PC-9 (cell line): ENCODE measurements at regions not wholly inside any gene's neighbourhood (a gene's known extent, or its start where the extent isn't known, plus 50 kb on each side); places are given as distances from the start of the nearest gene placed in this dataset.

ENCODE experiments used
- CTCF ChIP-seq: fragments of 200-600 bp; sonication (generic); conservative IDR thresholded peaks from 2 replicates; pipeline ENCODE4 v1.6.1; 2017; ENCODE audit warnings: mixed run types, antibody characterized with exemption, mild to moderate bottlenecking, moderate library complexity
- EZH2 ChIP-seq: fragments of 200-600 bp; sonication (generic); IDR thresholded peaks from 2 replicates; pipeline ENCODE4 v1.8.0; 2017; ENCODE audit warnings: antibody characterized with exemption, low read depth

DNA sequence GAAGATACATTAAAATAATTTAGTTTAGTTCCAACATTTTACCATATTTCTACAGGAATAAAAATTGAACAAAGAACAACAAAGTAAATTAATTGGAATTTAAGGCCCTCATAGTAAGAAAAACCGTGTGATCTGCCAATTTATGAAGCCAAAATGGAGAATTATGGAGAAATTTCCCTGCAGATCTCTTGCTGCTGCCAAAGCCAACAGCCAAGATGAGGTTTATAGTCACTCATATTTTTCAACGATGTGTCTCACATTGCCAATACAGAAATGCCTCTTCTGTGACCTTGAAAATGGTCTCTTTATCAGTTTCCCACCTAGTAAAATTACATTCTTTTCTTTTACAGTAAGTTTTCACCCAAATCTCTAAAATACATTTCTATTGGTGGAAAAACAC is 317.2 kb upstream of the FIGN start:
- TF ChIP-seq CTCF (no peak), EZH2 (no peak)
